ENCODE measurements at regions not wholly inside any gene's neighbourhood (a gene's known extent, or its start where the extent isn't known, plus 50 kb on each side); places are given as distances from the start of the nearest gene placed in this dataset.
"Not testable (repeated sequence)": the region's sequence is repeated elsewhere in the genome, so short reads cannot be mapped to it uniquely, and the experiment has no call there.

- Histone ChIP-seq H3F3A (ENCODE audit: insufficient read depth, low read length) (no peaks in the 10 kb centered on the region), H3K9me2 (replicated peaks; ENCODE audit: insufficient read depth, low read length) (no peaks in the 10 kb centered on the region), H3K27ac (ENCODE audit: low read length) (no peak overlapping the region), H3K9me3 (replicated peaks; ENCODE audit: insufficient read depth, low read length) (no peaks in the 10 kb centered on the region), H3K79me2 (ENCODE audit: low read length) (no peaks in the 10 kb centered on the region), H3K4me3 (ENCODE audit: low read length) (no peak overlapping the region), H3K36me3 (replicated peaks; ENCODE audit: insufficient read depth, low read length) (no peaks in the 10 kb centered on the region), H4K20me1 (ENCODE audit: insufficient read depth, low read length) (no peaks in the 10 kb centered on the region), H3K4me1 (ENCODE audit: low read length) (no peaks in the 10 kb centered on the region), H3K4me2 (ENCODE audit: low read depth, low read length) (no peak overlapping the region), H3K27me3 (replicated peaks; ENCODE audit: insufficient read depth, low read length) (no peaks in the 10 kb centered on the region), H3K9ac (ENCODE audit: low read length) (no peak overlapping the region), H2AFZ (ENCODE audit: low read length) (no peak overlapping the region)
- no peak for DNase-seq
- TF ChIP-seq EZH2phosphoT487 (IDR thresholded peaks at IDR 0.05; ENCODE audit: low read length) (no peak), EZH2 (optimal IDR thresholded peaks at IDR 0.05; ENCODE audit: low read depth, low read length) (no peak), CTCF (IDR thresholded peaks at IDR 0.05; ENCODE audit: low read length) (no peak)
These were observed 94.7 kb upstream of the ERCC6L2 start for GRCh38 chr9:95780751-95781150.

GRCh38 chr9:95780121-95780520 is 95.4 kb upstream of the ERCC6L2 start:
- TF ChIP-seq CTCF (IDR thresholded peaks at IDR 0.05; ENCODE audit: low read length) (no peak), EZH2phosphoT487 (IDR thresholded peaks at IDR 0.05; ENCODE audit: low read length) (no peak), EZH2 (optimal IDR thresholded peaks at IDR 0.05; ENCODE audit: low read depth, low read length) (no peak)

GRCh38 chr9:95779597-95779996 is 95.9 kb upstream of the ERCC6L2 start:
- H3K9me3 ChIP-seq (replicated peaks; ENCODE audit: insufficient read depth, low read length); H3K4me2 ChIP-seq (ENCODE audit: low read depth, low read length); DNase-seq; H3K27ac ChIP-seq (ENCODE audit: low read length); H3K27me3 ChIP-seq (replicated peaks; ENCODE audit: insufficient read depth, low read length); H3K9ac ChIP-seq (ENCODE audit: low read length); H3K9me2 ChIP-seq (replicated peaks; ENCODE audit: insufficient read depth, low read length); H3K4me3 ChIP-seq (ENCODE audit: low read length); H3K36me3 ChIP-seq (replicated peaks; ENCODE audit: insufficient read depth, low read length); H3K4me1 ChIP-seq (ENCODE audit: low read length); H3K79me2 ChIP-seq (ENCODE audit: low read length); H2AFZ ChIP-seq (ENCODE audit: low read length); H4K20me1 ChIP-seq (ENCODE audit: insufficient read depth, low read length); H3F3A ChIP-seq (ENCODE audit: insufficient read depth, low read length): not testable (repeated sequence)

More at GRCh38 chr9:95780121-95780520, 95.4 kb upstream of the ERCC6L2 start:
- Histone ChIP-seq H3K27ac (ENCODE audit: low read length) (no peak overlapping the region), H4K20me1 (ENCODE audit: insufficient read depth, low read length) (no peaks in the 10 kb centered on the region), H3K9ac (ENCODE audit: low read length) (no peak overlapping the region), H2AFZ (ENCODE audit: low read length) (no peak overlapping the region), H3K9me3 (replicated peaks; ENCODE audit: insufficient read depth, low read length) (no peaks in the 10 kb centered on the region), H3K4me1 (ENCODE audit: low read length) (no peaks in the 10 kb centered on the region), H3K9me2 (replicated peaks; ENCODE audit: insufficient read depth, low read length) (no peaks in the 10 kb centered on the region), H3K36me3 (replicated peaks; ENCODE audit: insufficient read depth, low read length) (no peaks in the 10 kb centered on the region), H3K79me2 (ENCODE audit: low read length) (no peaks in the 10 kb centered on the region), H3F3A (ENCODE audit: insufficient read depth, low read length) (no peaks in the 10 kb centered on the region), H3K27me3 (replicated peaks; ENCODE audit: insufficient read depth, low read length) (no peaks in the 10 kb centered on the region), H3K4me2 (ENCODE audit: low read depth, low read length) (no peak overlapping the region), H3K4me3 (ENCODE audit: low read length) (no peak overlapping the region)
- DNase-seq, result no peak

GRCh38 chr9:95778957-95779356 is 96.5 kb upstream of the ERCC6L2 start:
- Histone ChIP-seq H3K9ac (ENCODE audit: low read length) (no peak overlapping the region), H3K9me2 (replicated peaks; ENCODE audit: insufficient read depth, low read length) (no peaks in the 10 kb centered on the region), H3K4me3 (ENCODE audit: low read length) (no peak overlapping the region), H3K27me3 (replicated peaks; ENCODE audit: insufficient read depth, low read length) (no peaks in the 10 kb centered on the region), H2AFZ (ENCODE audit: low read length) (no peak overlapping the region), H3K9me3 (replicated peaks; ENCODE audit: insufficient read depth, low read length) (no peaks in the 10 kb centered on the region), H3K4me2 (ENCODE audit: low read depth, low read length) (no peak overlapping the region), H3K36me3 (replicated peaks; ENCODE audit: insufficient read depth, low read length) (no peaks in the 10 kb centered on the region), H4K20me1 (ENCODE audit: insufficient read depth, low read length) (no peaks in the 10 kb centered on the region), H3K27ac (ENCODE audit: low read length) (no peak overlapping the region), H3K79me2 (ENCODE audit: low read length) (no peaks in the 10 kb centered on the region), H3K4me1 (ENCODE audit: low read length) (no peaks in the 10 kb centered on the region), H3F3A (ENCODE audit: insufficient read depth, low read length) (no peaks in the 10 kb centered on the region)
- TF ChIP-seq EZH2phosphoT487 (IDR thresholded peaks at IDR 0.05; ENCODE audit: low read length), result no peak
- DNase-seq, result no peak

Measured in MM.1S (cell line).